WTC11 (cell line): ENCODE measurements at regions not wholly inside any gene's neighbourhood (a gene's known extent, or its start where the extent isn't known, plus 50 kb on each side); places are given as distances from the start of the nearest gene placed in this dataset.
A peak's percentile ranks its signal among the peaks of the same experiment; 100 is the strongest.

Source experiments
- ATAC-seq: fragments of 200-7000 bp; cut with Tn5 transposase; 2 replicates; pipeline ENCODE4 v1.10.0; 2021; ENCODE audit warnings: mild to moderate bottlenecking, moderate library complexity
- CTCF ChIA-PET: fragments of 300-600 bp; sonication (Branson Sonifier 250); formaldehyde crosslinking; loops from one replicate; lab custom pipeline; 2021; ENCODE audit warnings: antibody characterized with exemption; lab: Charles Lee
- POLR2A ChIA-PET: fragments of 350-600 bp; sonication (Branson Sonifier 250); formaldehyde crosslinking; loops from one replicate; lab custom pipeline; 2021; ENCODE audit warnings: antibody characterized with exemption; lab: Charles Lee
- DNase-seq: peaks from one replicate; pipeline ENCODE4 v3.0.0; 2021; ENCODE audit warnings: low spot score
- H3K27ac Mint-ChIP-seq: 2 replicates; pipeline ENCODE4 v1.8.0; 2021; ENCODE audit warnings: mixed read lengths
- H3K27me3 Mint-ChIP-seq: 2 replicates; pipeline ENCODE4 v1.8.0; 2021; ENCODE audit warnings: low read depth, mild to moderate bottlenecking, moderate library complexity, mixed read lengths
- H3K36me3 Mint-ChIP-seq: 2 replicates; pipeline ENCODE4 v1.8.0; 2021; ENCODE audit warnings: mixed read lengths
- H3K4me1 Mint-ChIP-seq: 2 replicates; pipeline ENCODE4 v1.8.0; 2022; ENCODE audit warnings: mixed read lengths
- H3K4me3 Mint-ChIP-seq: 2 replicates; pipeline ENCODE4 v1.8.0; 2021; ENCODE audit warnings: mild to moderate bottlenecking, moderate library complexity, mixed read lengths
- H3K9me3 Mint-ChIP-seq: 2 replicates; pipeline ENCODE4 v1.8.0; 2021; ENCODE audit warnings: mixed read lengths
- FOXP1 ChIP-seq: sonication (generic); formaldehyde crosslinking; IDR thresholded peaks from 2 replicates; pipeline ENCODE4 v1.8.0; 2022; ENCODE audit warnings: missing genetic modification reagents, mild to moderate bottlenecking, moderate library complexity, borderline replicate concordance
- IRF2 ChIP-seq: sonication (generic); formaldehyde crosslinking; IDR thresholded peaks from 2 replicates; pipeline ENCODE4 v1.8.0; 2022; ENCODE audit warnings: low read depth, missing genetic modification reagents, borderline replicate concordance
- NFYB ChIP-seq: sonication (generic); formaldehyde crosslinking; conservative IDR thresholded peaks from 2 replicates; pipeline ENCODE4 v1.8.0; 2022; ENCODE audit warnings: low read depth, missing genetic modification reagents
- SMAD3 ChIP-seq: sonication (generic); formaldehyde crosslinking; IDR thresholded peaks from 2 replicates; pipeline ENCODE4 v1.8.0; 2022; ENCODE audit warnings: missing genetic modification reagents, mild to moderate bottlenecking, borderline replicate concordance
- USF2 ChIP-seq: sonication (generic); formaldehyde crosslinking; IDR thresholded peaks from 2 replicates; pipeline ENCODE4 v1.8.1; 2023; ENCODE audit warnings: mild to moderate bottlenecking, missing genetic modification reagents, moderate library complexity
- ZNF232 ChIP-seq: sonication (generic); formaldehyde crosslinking; IDR thresholded peaks from 2 replicates; pipeline ENCODE4 v1.8.0; 2022; ENCODE audit warnings: mild to moderate bottlenecking, missing genetic modification reagents
- ZNF416 ChIP-seq: fragments of 250-450 bp; sonication (Bioruptor Pico); IDR thresholded peaks from 2 replicates; pipeline ENCODE4 v1.9.0; 2021; ENCODE audit warnings: mild to moderate bottlenecking, inconsistent platforms
- ZNF512 ChIP-seq: sonication (generic); formaldehyde crosslinking; IDR thresholded peaks from 2 replicates; pipeline ENCODE4 v1.8.1; 2022; ENCODE audit warnings: missing genetic modification reagents, borderline replicate concordance
- ZNF671 ChIP-seq: fragments of 250-450 bp; sonication (Bioruptor Pico); IDR thresholded peaks from 2 replicates; pipeline ENCODE4 v1.8.0; 2021; ENCODE audit warnings: mild to moderate bottlenecking
- TF ChIP-seq, protein P1 (sequence below): sonication (generic); formaldehyde crosslinking; IDR thresholded peaks from 2 replicates; pipeline ENCODE4 v1.8.0; 2022; ENCODE audit warnings: mild to moderate bottlenecking, missing genetic modification reagents
- TF ChIP-seq, protein P2 (sequence below): sonication (generic); formaldehyde crosslinking; IDR thresholded peaks from 2 replicates; pipeline ENCODE4 v1.8.0; 2022; ENCODE audit warnings: mild to moderate bottlenecking, missing genetic modification reagents
- TF ChIP-seq, protein P3 (sequence below): fragments of 200-600 bp; IDR thresholded peaks from 2 replicates; pipeline ENCODE4 v1.8.0; 2022; ENCODE audit warnings: antibody characterized with exemption
- TF ChIP-seq, protein P4 (sequence below): fragments of 250-450 bp; sonication (Bioruptor Pico); IDR thresholded peaks from 2 replicates; pipeline ENCODE4 v1.9.0; 2021; ENCODE audit warnings: moderate library complexity, mild to moderate bottlenecking, inconsistent platforms, borderline replicate concordance

DNA sequence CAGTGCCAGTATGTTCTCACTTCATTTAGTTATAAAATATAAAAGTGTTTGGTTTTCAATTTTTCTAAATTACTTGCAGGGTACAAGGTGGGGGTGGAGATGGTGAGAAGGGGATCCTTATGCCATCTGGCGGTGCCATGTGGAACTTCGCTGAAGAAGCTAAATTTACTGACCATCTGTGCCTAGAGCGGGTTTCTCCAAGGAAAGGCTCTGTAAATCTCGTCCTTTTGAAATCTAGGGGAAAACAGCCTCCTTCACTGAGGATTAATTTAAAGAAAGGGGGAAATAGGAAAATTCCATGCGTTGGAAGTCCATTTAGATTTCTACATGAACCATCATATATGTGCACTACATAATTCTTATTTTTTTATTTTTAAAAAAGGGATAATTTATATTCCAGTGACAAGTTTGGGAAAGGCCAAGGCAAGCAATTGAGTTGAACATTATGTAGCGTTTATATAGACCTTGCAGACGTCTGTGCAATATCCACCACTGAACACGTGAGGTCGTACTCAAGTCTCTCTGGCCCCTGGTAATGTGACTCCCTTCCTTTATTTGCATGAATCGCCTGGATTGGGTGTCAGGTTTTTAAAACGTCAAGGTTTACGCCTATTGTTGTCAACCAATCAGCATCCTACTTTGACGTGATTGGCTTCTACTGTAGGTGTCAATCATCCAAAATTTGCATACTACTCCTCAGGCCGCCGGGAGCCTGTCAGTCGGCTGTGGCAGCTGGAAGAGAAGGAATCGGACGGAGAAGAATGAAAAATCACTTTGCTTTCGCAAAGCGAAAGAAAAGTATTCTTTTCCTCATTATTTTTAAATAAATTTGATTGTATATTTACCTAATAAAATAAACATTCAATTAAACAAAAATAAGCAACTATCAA is 297.1 kb upstream of the NFE2L3 start:
- peak; percentile 49 for TF ChIP-seq NFYB (CRISPR knock-in tag)
- TF ChIP-seq ZNF232 (CRISPR knock-in tag) = no peak
- no peak for TF ChIP-seq IRF2 (CRISPR knock-in tag)
- TF ChIP-seq USF2 = peak; percentile 69
- TF ChIP-seq, protein P1, sequence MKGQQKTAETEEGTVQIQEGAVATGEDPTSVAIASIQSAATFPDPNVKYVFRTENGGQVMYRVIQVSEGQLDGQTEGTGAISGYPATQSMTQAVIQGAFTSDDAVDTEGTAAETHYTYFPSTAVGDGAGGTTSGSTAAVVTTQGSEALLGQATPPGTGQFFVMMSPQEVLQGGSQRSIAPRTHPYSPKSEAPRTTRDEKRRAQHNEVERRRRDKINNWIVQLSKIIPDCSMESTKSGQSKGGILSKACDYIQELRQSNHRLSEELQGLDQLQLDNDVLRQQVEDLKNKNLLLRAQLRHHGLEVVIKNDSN (CRISPR knock-in tag) = peak; percentile 73; the same call in 1 of the 2 replicates
- TF ChIP-seq, protein P2, sequence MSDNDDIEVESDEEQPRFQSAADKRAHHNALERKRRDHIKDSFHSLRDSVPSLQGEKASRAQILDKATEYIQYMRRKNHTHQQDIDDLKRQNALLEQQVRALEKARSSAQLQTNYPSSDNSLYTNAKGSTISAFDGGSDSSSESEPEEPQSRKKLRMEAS (CRISPR knock-in tag) = no peak
- TF ChIP-seq, protein P3, sequence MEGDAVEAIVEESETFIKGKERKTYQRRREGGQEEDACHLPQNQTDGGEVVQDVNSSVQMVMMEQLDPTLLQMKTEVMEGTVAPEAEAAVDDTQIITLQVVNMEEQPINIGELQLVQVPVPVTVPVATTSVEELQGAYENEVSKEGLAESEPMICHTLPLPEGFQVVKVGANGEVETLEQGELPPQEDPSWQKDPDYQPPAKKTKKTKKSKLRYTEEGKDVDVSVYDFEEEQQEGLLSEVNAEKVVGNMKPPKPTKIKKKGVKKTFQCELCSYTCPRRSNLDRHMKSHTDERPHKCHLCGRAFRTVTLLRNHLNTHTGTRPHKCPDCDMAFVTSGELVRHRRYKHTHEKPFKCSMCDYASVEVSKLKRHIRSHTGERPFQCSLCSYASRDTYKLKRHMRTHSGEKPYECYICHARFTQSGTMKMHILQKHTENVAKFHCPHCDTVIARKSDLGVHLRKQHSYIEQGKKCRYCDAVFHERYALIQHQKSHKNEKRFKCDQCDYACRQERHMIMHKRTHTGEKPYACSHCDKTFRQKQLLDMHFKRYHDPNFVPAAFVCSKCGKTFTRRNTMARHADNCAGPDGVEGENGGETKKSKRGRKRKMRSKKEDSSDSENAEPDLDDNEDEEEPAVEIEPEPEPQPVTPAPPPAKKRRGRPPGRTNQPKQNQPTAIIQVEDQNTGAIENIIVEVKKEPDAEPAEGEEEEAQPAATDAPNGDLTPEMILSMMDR = peak; percentile 67
- Mint-ChIP-seq H3K4me1 (peaks cover 32% of the 10 kb centered on the region), H3K27ac (no peak overlapping the region; the same call in 1 of the 2 replicates), H3K9me3 (no peaks in the 10 kb centered on the region), H3K27me3 (peaks cover 37% of the 10 kb centered on the region), H3K4me3 (peak overlapping the region; percentile 63), H3K36me3 (no peaks in the 10 kb centered on the region)
- CTCF ChIA-PET = interaction anchor here (0.6 to 1.6 kb wide), 26 partner anchors 11 to 1188 kb away, joined by 3 to 17 read pairs (median 3); no protein-coding TSS in a partner anchor
- DNase-seq = peak; percentile 70
- POLR2A ChIA-PET = no interaction called here
- peak; percentile 53 for ATAC-seq

DNA sequence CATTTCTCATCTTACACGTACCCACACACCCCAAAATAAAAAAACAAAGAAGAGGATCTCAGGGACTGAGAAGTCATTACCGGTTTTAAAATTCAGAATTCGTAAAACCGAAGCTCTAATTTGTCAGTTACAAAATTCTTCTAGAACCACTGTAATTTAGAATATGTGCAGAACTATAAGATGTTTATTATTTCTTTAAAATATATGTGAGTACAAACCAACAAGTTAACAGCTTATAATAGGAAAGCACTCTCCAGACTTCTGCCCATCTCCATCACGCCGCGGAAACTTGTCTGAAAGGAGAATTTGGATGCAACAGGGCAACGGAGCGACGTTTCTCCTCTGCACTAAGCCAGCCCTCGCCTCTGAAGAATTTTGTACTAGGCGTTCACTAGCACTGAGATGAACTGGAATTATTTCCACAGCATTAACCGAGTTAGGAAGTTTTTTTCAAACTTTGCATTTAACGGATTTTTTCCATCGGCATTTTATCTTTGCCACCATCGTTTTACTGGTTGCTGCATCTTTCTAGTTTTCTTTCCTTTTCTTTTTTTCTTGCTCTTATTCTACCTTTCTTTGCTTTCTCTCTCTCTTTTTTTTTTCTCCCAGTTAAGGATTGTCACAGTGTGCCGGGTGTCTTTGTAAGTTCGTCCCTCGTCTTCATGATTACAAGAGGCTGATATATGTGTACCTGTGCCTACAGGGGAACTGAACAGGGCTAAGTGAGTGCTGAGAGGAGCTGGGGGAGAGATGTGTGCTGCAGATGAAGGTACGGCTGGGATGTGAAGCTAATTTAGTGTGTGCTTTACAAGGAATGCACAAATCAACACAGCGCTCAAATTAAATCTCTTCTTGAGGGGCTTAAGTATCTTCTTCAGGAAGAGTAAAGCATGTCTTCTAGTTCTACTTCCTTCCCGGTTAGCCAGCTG is 295.9 kb upstream of the NFE2L3 start:
- no peak for ATAC-seq
- no peak overlapping the region for H3K27ac Mint-ChIP-seq
- no peak overlapping the region for H3K4me3 Mint-ChIP-seq
- ChIA-PET CTCF (interaction anchor here (0.6 to 1.4 kb wide), 4 partner anchors 39 to 1305 kb away, joined by 3 read pairs; no protein-coding TSS in a partner anchor), POLR2A (no interaction called here)
- H3K36me3 Mint-ChIP-seq = no peaks in the 10 kb centered on the region
- DNase-seq = no peak
- peaks cover 42% of the 10 kb centered on the region for H3K4me1 Mint-ChIP-seq
- peaks cover 37% of the 10 kb centered on the region for H3K27me3 Mint-ChIP-seq
- TF ChIP-seq ZNF671 (CRISPR knock-in tag) (no peak), ZNF416 (no peak), FOXP1 (no peak), ZNF512 (0 out of 2 replicates have a peak, but pooled peaks have one; percentile 43), SMAD3 (CRISPR knock-in tag) (no peak)
- TF ChIP-seq, protein P4, sequence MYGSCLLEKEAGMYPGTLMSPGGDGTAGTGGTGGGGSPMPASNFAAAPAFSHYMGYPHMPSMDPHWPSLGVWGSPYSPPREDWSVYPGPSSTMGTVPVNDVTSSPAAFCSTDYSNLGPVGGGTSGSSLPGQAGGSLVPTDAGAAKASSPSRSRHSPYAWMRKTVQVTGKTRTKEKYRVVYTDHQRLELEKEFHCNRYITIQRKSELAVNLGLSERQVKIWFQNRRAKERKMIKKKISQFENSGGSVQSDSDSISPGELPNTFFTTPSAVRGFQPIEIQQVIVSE (CRISPR knock-in tag) = no peak
- H3K9me3 Mint-ChIP-seq = no peaks in the 10 kb centered on the region
